Breast epithelium (tissue), 3 donors: ENCODE measurements at regions not wholly inside any gene's neighbourhood (a gene's known extent, or its start where the extent isn't known, plus 50 kb on each side); places are given as distances from the start of the nearest gene placed in this dataset.

Source experiments
- POLR2A ChIP-seq: fragments of 450-650 bp; IDR thresholded peaks from one replicate; pipeline ENCODE4 v1.6.1; 2016; ENCODE audit warnings: antibody characterized with exemption, mild to moderate bottlenecking, moderate library complexity
- TF ChIP-seq, protein P1 (sequence below), 3 donors: fragments of 450-650 bp; IDR thresholded peaks; one replicate each; pipeline ENCODE4 v1.5.1; 2016 to 2017; ENCODE audit warnings: antibody characterized with exemption in 3 of 3, mild to moderate bottlenecking in 3 of 3, moderate library complexity in 3 of 3

DNA sequence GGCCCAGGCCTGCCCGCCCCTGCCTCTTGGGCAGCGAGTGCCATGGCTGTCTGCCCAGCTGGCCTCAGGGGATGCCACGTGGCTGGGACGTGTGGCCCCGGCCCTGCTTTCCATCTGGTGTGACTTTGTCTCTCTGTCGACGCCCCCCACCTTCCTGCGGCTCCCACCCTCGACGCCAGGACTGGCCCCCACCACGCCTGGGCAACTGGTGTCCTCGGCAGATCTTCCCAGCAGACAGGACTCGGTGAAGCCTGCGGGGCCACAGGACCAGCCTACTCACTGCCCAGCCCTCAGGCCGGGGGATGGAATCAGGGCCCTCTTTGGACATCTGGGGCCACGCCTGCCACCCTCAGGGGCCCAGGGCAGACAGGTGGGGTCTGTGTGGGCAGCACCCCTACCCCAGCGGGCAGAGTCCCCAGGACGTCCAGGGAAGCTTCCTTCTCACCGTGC, 55.1 kb downstream of the UNCX start:
- TF ChIP-seq, protein P1, sequence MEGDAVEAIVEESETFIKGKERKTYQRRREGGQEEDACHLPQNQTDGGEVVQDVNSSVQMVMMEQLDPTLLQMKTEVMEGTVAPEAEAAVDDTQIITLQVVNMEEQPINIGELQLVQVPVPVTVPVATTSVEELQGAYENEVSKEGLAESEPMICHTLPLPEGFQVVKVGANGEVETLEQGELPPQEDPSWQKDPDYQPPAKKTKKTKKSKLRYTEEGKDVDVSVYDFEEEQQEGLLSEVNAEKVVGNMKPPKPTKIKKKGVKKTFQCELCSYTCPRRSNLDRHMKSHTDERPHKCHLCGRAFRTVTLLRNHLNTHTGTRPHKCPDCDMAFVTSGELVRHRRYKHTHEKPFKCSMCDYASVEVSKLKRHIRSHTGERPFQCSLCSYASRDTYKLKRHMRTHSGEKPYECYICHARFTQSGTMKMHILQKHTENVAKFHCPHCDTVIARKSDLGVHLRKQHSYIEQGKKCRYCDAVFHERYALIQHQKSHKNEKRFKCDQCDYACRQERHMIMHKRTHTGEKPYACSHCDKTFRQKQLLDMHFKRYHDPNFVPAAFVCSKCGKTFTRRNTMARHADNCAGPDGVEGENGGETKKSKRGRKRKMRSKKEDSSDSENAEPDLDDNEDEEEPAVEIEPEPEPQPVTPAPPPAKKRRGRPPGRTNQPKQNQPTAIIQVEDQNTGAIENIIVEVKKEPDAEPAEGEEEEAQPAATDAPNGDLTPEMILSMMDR (IDR thresholded peaks at IDR 0.05): no peak
- TF ChIP-seq POLR2A: no peak
